ENCODE measurements at regions not wholly inside any gene's neighbourhood (a gene's known extent, or its start where the extent isn't known, plus 50 kb on each side); places are given as distances from the start of the nearest gene placed in this dataset.

DNA sequence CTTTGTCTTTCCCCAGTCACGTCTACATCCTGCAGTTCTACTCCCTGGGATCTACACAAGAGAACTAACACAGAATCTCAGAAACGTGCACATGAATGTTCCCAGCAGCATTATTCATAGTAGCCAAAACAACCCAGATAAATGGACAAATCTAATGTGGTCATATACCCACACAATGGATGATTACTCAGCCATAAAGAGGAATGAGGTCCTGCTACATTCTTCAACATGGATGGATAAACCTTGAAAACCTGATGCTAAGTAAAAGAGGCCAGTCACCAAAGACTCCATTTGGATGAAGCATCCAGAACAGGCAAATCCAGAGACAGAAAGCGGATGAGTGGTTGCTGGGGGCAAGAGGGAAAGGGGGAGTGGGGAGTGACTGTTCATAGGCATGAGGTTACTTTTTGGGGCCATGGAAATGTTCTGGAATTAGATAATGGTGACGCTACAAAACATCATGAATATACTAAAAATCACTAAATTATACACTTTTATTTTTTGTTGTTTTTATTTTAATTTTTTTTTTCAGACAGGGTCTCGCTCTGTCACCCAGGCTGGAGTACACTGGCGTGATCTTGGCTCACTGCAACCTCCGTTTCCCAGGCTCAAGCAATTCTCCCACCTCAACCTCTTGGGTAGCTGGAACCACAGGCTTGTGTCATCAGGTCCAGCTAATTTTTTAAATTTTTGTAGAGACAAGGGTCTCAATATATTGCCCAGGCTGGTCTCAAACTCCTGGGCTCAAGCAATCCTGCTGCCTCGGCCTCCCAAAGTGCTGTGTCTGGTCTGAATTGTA is 50.8 kb upstream of the DSN1 start:
- TF ChIP-seq CHD2 (IDR thresholded peaks at IDR 0.05; ENCODE audit: low read length, partially characterized antibody) = no peak
- no peak for TF ChIP-seq HDAC2 (IDR thresholded peaks at IDR 0.05)
- no peak for TF ChIP-seq SMC3 (IDR thresholded peaks at IDR 0.05)
- no peak for TF ChIP-seq RAD21 (conservative IDR thresholded peaks at IDR 0.05 in 1 of 2, IDR thresholded peaks at IDR 0.05 in 1 of 2)
- TF ChIP-seq, protein P1, sequence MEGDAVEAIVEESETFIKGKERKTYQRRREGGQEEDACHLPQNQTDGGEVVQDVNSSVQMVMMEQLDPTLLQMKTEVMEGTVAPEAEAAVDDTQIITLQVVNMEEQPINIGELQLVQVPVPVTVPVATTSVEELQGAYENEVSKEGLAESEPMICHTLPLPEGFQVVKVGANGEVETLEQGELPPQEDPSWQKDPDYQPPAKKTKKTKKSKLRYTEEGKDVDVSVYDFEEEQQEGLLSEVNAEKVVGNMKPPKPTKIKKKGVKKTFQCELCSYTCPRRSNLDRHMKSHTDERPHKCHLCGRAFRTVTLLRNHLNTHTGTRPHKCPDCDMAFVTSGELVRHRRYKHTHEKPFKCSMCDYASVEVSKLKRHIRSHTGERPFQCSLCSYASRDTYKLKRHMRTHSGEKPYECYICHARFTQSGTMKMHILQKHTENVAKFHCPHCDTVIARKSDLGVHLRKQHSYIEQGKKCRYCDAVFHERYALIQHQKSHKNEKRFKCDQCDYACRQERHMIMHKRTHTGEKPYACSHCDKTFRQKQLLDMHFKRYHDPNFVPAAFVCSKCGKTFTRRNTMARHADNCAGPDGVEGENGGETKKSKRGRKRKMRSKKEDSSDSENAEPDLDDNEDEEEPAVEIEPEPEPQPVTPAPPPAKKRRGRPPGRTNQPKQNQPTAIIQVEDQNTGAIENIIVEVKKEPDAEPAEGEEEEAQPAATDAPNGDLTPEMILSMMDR (IDR thresholded peaks at IDR 0.05) = no peak
- TF ChIP-seq, protein P2, sequence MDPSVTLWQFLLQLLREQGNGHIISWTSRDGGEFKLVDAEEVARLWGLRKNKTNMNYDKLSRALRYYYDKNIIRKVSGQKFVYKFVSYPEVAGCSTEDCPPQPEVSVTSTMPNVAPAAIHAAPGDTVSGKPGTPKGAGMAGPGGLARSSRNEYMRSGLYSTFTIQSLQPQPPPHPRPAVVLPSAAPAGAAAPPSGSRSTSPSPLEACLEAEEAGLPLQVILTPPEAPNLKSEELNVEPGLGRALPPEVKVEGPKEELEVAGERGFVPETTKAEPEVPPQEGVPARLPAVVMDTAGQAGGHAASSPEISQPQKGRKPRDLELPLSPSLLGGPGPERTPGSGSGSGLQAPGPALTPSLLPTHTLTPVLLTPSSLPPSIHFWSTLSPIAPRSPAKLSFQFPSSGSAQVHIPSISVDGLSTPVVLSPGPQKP (IDR thresholded peaks at IDR 0.05; ENCODE audit: low read depth, low read length) = no peak
- TF ChIP-seq, protein P3, sequence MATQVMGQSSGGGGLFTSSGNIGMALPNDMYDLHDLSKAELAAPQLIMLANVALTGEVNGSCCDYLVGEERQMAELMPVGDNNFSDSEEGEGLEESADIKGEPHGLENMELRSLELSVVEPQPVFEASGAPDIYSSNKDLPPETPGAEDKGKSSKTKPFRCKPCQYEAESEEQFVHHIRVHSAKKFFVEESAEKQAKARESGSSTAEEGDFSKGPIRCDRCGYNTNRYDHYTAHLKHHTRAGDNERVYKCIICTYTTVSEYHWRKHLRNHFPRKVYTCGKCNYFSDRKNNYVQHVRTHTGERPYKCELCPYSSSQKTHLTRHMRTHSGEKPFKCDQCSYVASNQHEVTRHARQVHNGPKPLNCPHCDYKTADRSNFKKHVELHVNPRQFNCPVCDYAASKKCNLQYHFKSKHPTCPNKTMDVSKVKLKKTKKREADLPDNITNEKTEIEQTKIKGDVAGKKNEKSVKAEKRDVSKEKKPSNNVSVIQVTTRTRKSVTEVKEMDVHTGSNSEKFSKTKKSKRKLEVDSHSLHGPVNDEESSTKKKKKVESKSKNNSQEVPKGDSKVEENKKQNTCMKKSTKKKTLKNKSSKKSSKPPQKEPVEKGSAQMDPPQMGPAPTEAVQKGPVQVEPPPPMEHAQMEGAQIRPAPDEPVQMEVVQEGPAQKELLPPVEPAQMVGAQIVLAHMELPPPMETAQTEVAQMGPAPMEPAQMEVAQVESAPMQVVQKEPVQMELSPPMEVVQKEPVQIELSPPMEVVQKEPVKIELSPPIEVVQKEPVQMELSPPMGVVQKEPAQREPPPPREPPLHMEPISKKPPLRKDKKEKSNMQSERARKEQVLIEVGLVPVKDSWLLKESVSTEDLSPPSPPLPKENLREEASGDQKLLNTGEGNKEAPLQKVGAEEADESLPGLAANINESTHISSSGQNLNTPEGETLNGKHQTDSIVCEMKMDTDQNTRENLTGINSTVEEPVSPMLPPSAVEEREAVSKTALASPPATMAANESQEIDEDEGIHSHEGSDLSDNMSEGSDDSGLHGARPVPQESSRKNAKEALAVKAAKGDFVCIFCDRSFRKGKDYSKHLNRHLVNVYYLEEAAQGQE (IDR thresholded peaks at IDR 0.05) = no peak
- TF ChIP-seq HOXB5 (CRISPR knock-in tag; IDR thresholded peaks at IDR 0.05) = no peak
- TF ChIP-seq, protein P4, sequence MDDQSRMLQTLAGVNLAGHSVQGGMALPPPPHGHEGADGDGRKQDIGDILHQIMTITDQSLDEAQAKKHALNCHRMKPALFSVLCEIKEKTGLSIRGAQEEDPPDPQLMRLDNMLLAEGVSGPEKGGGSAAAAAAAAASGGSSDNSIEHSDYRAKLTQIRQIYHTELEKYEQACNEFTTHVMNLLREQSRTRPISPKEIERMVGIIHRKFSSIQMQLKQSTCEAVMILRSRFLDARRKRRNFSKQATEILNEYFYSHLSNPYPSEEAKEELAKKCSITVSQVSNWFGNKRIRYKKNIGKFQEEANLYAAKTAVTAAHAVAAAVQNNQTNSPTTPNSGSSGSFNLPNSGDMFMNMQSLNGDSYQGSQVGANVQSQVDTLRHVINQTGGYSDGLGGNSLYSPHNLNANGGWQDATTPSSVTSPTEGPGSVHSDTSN (IDR thresholded peaks at IDR 0.05) = no peak
- TF ChIP-seq POLR2A (IDR thresholded peaks at IDR 0.05; ENCODE audit: low read length) = no peak
